ENCODE measurements at regions not wholly inside any gene's neighbourhood (a gene's known extent, or its start where the extent isn't known, plus 50 kb on each side); places are given as distances from the start of the nearest gene placed in this dataset.

GRCh38 chr1:70805641-70806040, 242.0 kb downstream of the PTGER3 start:
- TF ChIP-seq EP300 (IDR thresholded peaks at IDR 0.05): no peak
- no peak for TF ChIP-seq POLR2A (IDR thresholded peaks at IDR 0.05)

All from suprapubic skin (tissue), 2 donors.